ENCODE measurements at regions not wholly inside any gene's neighbourhood (a gene's known extent, or its start where the extent isn't known, plus 50 kb on each side); places are given as distances from the start of the nearest gene placed in this dataset.

- no peaks in the 10 kb centered on the region for H3K4me1 ChIP-seq (ENCODE audit: insufficient read depth, low read length)
- no peaks in the 10 kb centered on the region for H3K79me2 ChIP-seq (ENCODE audit: insufficient read depth, low read length)
- no peaks in the 10 kb centered on the region; a peak in 2 of 5 replicates for H3K27me3 ChIP-seq (ENCODE audit: control insufficient read depth in 1 of 2, insufficient read depth in 2 of 2, low read length in 2 of 2)
- in situ Hi-C loops (cut with HindIII; ENCODE audit: extremely low pct_ligation_motif_present, low pct_unique_long_range_greater_than_20kb) (no loop called here), intact Hi-C loops (cut with micrococcal nuclease; ENCODE audit: unreplicated experiment) (no loop called here)
- no peak for FAIRE-seq
- H3K4me3 ChIP-seq (replicated peaks in 1 of 3; ENCODE audit: insufficient read depth in 1 of 3, low read depth in 2 of 3, low read length in 3 of 3) = no peak overlapping the region
- H3K4me2 ChIP-seq (ENCODE audit: low read depth, low read length) = no peak overlapping the region
- no peak overlapping the region for H2AFZ ChIP-seq (ENCODE audit: low read length)
- no peaks in the 10 kb centered on the region for H3K36me3 ChIP-seq (replicated peaks in 1 of 2; ENCODE audit: control insufficient read depth in 1 of 2, insufficient read depth in 2 of 2, low read length in 2 of 2)
- 4% methylated on average over 6 of the region's 6 CpGs for WGBS (ENCODE audit: low lambda C conversion rate)
- BruUV-seq (replicated peaks) = no TSS peak
- no peak for DNase-seq (ENCODE audit: low spot score)
- no peak for ATAC-seq
- no peak overlapping the region for H3K27ac ChIP-seq (ENCODE audit: extremely low read length, insufficient read depth, low read length)
- H3K9me3 ChIP-seq (ENCODE audit: low read length) = no peaks in the 10 kb centered on the region
- POLR2A ChIA-PET = no interaction called here
- no peak overlapping the region for H3K9ac ChIP-seq (ENCODE audit: insufficient read depth, low read depth, low read length)
- CTCF ChIA-PET (ENCODE audit: low intra/inter-chr PET ratio, low total read pairs) = no interaction called here
- H4K20me1 ChIP-seq (ENCODE audit: insufficient read depth, low read length) = no peaks in the 10 kb centered on the region
- TF ChIP-seq ZNF577 (CRISPR knock-in tag; IDR thresholded peaks at IDR 0.05; ENCODE audit: borderline replicate concordance, low read depth) (no peak), ZNF761 (CRISPR knock-in tag; conservative IDR thresholded peaks at IDR 0.05) (no peak), NFKB2 (CRISPR knock-in tag; IDR thresholded peaks at IDR 0.05; ENCODE audit: borderline replicate concordance) (no peak), ZBTB14 (CRISPR knock-in tag; IDR thresholded peaks at IDR 0.05) (no peak), MZF1 (CRISPR knock-in tag; IDR thresholded peaks at IDR 0.05; ENCODE audit: borderline replicate concordance) (no peak), RBM39 (IDR thresholded peaks at IDR 0.05; ENCODE audit: low read depth, low read length, poor library complexity, severe bottlenecking) (no peak), ZNF253 (CRISPR knock-in tag; IDR thresholded peaks at IDR 0.05; ENCODE audit: borderline replicate concordance) (no peak), TARDBP (CRISPR knock-in tag; IDR thresholded peaks at IDR 0.05) (no peak), ZNF138 (CRISPR knock-in tag; IDR thresholded peaks at IDR 0.05; ENCODE audit: low read depth) (no peak), MIER3 (CRISPR knock-in tag; IDR thresholded peaks at IDR 0.05; ENCODE audit: borderline replicate concordance) (no peak), RFXANK (CRISPR knock-in tag; IDR thresholded peaks at IDR 0.05) (no peak), ETV6 (CRISPR knock-in tag; conservative IDR thresholded peaks at IDR 0.05) (no peak), SIN3A (IDR thresholded peaks at IDR 0.05; ENCODE audit: borderline replicate concordance, low read depth, low read length) (no peak), ZNF766 (CRISPR knock-in tag; IDR thresholded peaks at IDR 0.05; ENCODE audit: borderline replicate concordance) (no peak)
- TF ChIP-seq, protein P1, sequence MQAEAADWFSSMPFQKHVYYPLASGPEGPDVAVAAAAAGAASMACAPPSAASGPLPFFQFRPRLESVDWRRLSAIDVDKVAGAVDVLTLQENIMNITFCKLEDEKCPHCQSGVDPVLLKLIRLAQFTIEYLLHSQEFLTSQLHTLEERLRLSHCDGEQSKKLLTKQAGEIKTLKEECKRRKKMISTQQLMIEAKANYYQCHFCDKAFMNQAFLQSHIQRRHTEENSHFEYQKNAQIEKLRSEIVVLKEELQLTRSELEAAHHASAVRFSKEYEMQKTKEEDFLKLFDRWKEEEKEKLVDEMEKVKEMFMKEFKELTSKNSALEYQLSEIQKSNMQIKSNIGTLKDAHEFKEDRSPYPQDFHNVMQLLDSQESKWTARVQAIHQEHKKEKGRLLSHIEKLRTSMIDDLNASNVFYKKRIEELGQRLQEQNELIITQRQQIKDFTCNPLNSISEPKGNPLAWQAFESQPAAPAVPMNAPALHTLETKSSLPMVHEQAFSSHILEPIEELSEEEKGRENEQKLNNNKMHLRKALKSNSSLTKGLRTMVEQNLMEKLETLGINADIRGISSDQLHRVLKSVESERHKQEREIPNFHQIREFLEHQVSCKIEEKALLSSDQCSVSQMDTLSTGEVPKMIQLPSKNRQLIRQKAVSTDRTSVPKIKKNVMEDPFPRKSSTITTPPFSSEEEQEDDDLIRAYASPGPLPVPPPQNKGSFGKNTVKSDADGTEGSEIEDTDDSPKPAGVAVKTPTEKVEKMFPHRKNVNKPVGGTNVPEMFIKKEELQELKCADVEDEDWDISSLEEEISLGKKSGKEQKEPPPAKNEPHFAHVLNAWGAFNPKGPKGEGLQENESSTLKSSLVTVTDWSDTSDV (CRISPR knock-in tag; IDR thresholded peaks at IDR 0.05) = no peak
- TF ChIP-seq, protein P2, sequence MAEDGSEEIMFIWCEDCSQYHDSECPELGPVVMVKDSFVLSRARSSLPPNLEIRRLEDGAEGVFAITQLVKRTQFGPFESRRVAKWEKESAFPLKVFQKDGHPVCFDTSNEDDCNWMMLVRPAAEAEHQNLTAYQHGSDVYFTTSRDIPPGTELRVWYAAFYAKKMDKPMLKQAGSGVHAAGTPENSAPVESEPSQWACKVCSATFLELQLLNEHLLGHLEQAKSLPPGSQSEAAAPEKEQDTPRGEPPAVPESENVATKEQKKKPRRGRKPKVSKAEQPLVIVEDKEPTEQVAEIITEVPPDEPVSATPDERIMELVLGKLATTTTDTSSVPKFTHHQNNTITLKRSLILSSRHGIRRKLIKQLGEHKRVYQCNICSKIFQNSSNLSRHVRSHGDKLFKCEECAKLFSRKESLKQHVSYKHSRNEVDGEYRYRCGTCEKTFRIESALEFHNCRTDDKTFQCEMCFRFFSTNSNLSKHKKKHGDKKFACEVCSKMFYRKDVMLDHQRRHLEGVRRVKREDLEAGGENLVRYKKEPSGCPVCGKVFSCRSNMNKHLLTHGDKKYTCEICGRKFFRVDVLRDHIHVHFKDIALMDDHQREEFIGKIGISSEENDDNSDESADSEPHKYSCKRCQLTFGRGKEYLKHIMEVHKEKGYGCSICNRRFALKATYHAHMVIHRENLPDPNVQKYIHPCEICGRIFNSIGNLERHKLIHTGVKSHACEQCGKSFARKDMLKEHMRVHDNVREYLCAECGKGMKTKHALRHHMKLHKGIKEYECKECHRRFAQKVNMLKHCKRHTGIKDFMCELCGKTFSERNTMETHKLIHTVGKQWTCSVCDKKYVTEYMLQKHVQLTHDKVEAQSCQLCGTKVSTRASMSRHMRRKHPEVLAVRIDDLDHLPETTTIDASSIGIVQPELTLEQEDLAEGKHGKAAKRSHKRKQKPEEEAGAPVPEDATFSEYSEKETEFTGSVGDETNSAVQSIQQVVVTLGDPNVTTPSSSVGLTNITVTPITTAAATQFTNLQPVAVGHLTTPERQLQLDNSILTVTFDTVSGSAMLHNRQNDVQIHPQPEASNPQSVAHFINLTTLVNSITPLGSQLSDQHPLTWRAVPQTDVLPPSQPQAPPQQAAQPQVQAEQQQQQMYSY (CRISPR knock-in tag; IDR thresholded peaks at IDR 0.05) = no peak
These were observed 216.9 kb upstream of the TNP1 start for GRCh38 chr2:217076657-217077232.
